NT2/D1 (cell line): ENCODE measurements at regions not wholly inside any gene's neighbourhood (a gene's known extent, or its start where the extent isn't known, plus 50 kb on each side); places are given as distances from the start of the nearest gene placed in this dataset.
"Not testable (repeated sequence)": the region's sequence is repeated elsewhere in the genome, so short reads cannot be mapped to it uniquely, and the experiment has no call there.

ENCODE experiments used
- YY1 ChIP-seq: IDR thresholded peaks from 2 replicates; pipeline ENCODE4 v1.6.1; 2011; ENCODE audit not compliant: insufficient read length, insufficient read depth
- ZNF274 ChIP-seq: IDR thresholded peaks from 2 replicates; pipeline ENCODE4 v1.6.1; 2011; ENCODE audit warnings: mild to moderate bottlenecking, low read depth, low read length

GRCh38 chr2:87514034-87514433 lies 233.9 kb upstream of the PLGLB2 start:
- TF ChIP-seq YY1, ZNF274: not testable (repeated sequence)
